Common myeloid progenitor, CD34-positive (primary cell): ENCODE measurements at regions not wholly inside any gene's neighbourhood (a gene's known extent, or its start where the extent isn't known, plus 50 kb on each side); places are given as distances from the start of the nearest gene placed in this dataset.

Experiments used
- CTCF ChIA-PET: fragments of 350-600 bp; sonication (Branson Sonifier 250); formaldehyde crosslinking; loops from one replicate; lab custom pipeline; 2021; ENCODE audit warnings: antibody characterized with exemption; lab: Charles Lee
- POLR2A ChIA-PET: fragments of 350-600 bp; sonication (Branson Sonifier 250); formaldehyde crosslinking; loops from one replicate; lab custom pipeline; 2021; ENCODE audit warnings: antibody characterized with exemption; lab: Charles Lee
- DNase-seq, 3 donors: peaks; one replicate each; pipeline versions ENCODE4 v3.0.0 to v3.0.0-alpha.2; 2013
- H3K27ac ChIP-seq, 2 experiments: 1 replicate in 1 of 2; 2 replicates in 1 of 2; pipeline ENCODE4 v1.7.0; 2013; ENCODE audit warnings: inconsistent platforms in 2 of 2, low read length in 2 of 2, mild to moderate bottlenecking in 2 of 2, low read depth in 1 of 2, moderate library complexity in 1 of 2; ENCODE audit not compliant: severe bottlenecking in 2 of 2, insufficient read depth in 1 of 2, poor library complexity in 1 of 2
- H3K27me3 ChIP-seq, 5 experiments: replicated peaks in 2 of 5; 1 replicate in 3 of 5; 2 replicates in 2 of 5; pipeline versions ENCODE4 v1.6.1 to v1.7.0; 2013; ENCODE audit warnings: low read length in 4 of 5, mild to moderate bottlenecking in 2 of 5, moderate library complexity in 2 of 5, inconsistent platforms in 1 of 5; ENCODE audit not compliant: insufficient read depth in 5 of 5, control insufficient read depth in 4 of 5
- H3K36me3 ChIP-seq, 4 experiments: 1 replicate in 2 of 4; 2 replicates in 2 of 4; pipeline versions ENCODE4 v1.6.1 to v1.7.0; 2013; ENCODE audit warnings: low read length in 3 of 4, control low read depth in 1 of 4, mild to moderate bottlenecking in 1 of 4; ENCODE audit not compliant: control insufficient read depth in 4 of 4, insufficient read depth in 4 of 4
- H3K4me1 ChIP-seq, 4 experiments: 1 replicate in 3 of 4; 2 replicates in 1 of 4; pipeline versions ENCODE4 v1.6.1 to v1.7.1; 2013; ENCODE audit warnings: low read length in 3 of 4, mild to moderate bottlenecking in 3 of 4, control low read depth in 1 of 4, inconsistent platforms in 1 of 4, moderate library complexity in 1 of 4; ENCODE audit not compliant: control insufficient read depth in 4 of 4, insufficient read depth in 4 of 4; ENCODE audit errors: control extremely low read depth in 1 of 4
- H3K4me3 ChIP-seq, 7 experiments: 1 replicate in 4 of 7; 2 replicates in 3 of 7; pipeline versions ENCODE4 v1.5.1 to v1.7.0; 2013; ENCODE audit warnings: mild to moderate bottlenecking in 7 of 7, low read length in 6 of 7, moderate library complexity in 6 of 7, inconsistent platforms in 2 of 7, low read depth in 2 of 7, control low read depth in 1 of 7; ENCODE audit not compliant: insufficient read depth in 4 of 7, control insufficient read depth in 1 of 7; ENCODE audit errors: extremely low read depth in 1 of 7
- H3K9me3 ChIP-seq, 5 experiments: 1 replicate in 4 of 5; 2 replicates in 1 of 5; pipeline versions ENCODE4 v1.6.1 to v1.7.1; 2013; ENCODE audit warnings: low read length in 4 of 5, mild to moderate bottlenecking in 2 of 5, inconsistent platforms in 1 of 5, low read depth in 1 of 5, moderate library complexity in 1 of 5; ENCODE audit not compliant: control insufficient read depth in 4 of 5, insufficient read depth in 2 of 5; ENCODE audit errors: control extremely low read depth in 1 of 5
- WGBS: methylation state at CpG from one replicate; pipeline ENCODE4 v1.1.5; 2013; ENCODE audit not compliant: insufficient coverage; 5-methylcytosine and 5-hydroxymethylcytosine counted together

DNA sequence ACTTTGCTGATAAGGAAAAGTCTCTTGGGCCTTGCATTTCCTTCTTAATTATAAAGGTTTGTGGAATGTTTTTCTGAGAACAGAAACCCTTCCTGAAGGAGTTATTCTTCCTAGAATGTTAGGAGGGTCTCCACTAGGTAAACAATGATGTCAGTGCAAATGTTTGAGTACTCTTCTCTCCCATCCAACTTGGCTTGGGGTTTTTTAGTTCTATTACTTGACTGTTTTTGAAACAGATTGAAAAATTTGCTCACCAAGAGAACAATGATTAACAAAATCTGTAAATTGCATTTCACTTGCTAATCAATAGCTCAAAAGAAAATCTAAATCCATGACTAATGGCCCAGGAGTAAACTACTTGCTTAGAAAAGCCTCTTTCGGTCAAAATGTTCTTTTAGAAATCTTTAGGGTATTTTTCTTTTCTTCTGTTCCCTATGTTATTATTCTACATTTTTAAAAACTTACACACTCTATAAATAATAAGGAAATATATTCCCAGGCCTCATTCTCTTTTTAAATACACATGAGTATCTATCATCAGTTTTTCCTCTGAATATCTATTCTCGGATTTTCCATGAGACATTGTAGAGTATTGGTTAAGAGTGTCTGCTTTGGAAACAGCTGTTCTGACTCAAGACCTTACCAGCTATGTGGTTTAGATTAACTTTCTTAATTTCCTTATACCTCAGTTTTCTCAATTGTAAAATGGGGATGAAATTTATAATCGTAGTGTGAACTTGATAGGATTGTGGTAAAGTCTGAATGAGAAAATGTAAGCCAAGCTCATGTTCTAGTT, 234.2 kb upstream of the CITED2 start:
- H3K27ac ChIP-seq = no peak overlapping the region
- peaks cover 0 to 10% (median 1%) of the 10 kb centered on the region in 4 experiments for H3K4me1 ChIP-seq
- POLR2A ChIA-PET = interaction anchor here (0.5 kb wide), 1 partner anchor 163 kb away, joined by 6 read pairs; no protein-coding TSS in a partner anchor
- CTCF ChIA-PET = interaction anchor here (3.0 kb wide), 1 partner anchor 13 kb away, joined by 10 read pairs; no protein-coding TSS in a partner anchor
- no peak for DNase-seq
- H3K36me3 ChIP-seq = no peaks in the 10 kb centered on the region
- no peaks in the 10 kb centered on the region for H3K9me3 ChIP-seq
- WGBS = no CpG with 5 or more reads among the region's 3 CpGs
- H3K27me3 ChIP-seq = no peaks in the 10 kb centered on the region
- no peak overlapping the region for H3K4me3 ChIP-seq

DNA sequence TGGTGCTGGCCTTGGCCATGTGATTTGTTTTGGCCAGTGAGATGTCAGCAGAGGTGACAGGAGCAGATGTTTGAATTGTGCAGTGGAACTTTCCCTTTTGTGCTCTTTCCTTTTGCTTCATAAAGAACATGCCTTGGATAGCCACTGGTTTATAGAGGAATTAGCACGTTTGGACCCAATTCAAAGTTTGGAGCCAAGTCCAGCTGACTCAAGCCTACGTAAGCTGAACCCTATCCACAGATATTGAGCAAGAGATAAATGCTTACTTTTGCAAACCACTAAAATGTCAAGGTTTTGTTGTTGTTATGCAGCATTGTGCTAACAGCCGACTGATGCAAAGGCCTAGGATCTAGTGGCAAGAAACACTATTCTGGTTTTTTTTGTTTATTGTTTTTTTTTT, 230.9 kb upstream of the CITED2 start:
- ChIA-PET POLR2A (no interaction called here), CTCF (no interaction called here)
- Histone ChIP-seq H3K4me3 (no peak overlapping the region), H3K27ac (no peak overlapping the region), H3K36me3 (no peaks in the 10 kb centered on the region), H3K4me1 (peaks cover 0 to 5% (median 0%) of the 10 kb centered on the region in 4 experiments), H3K27me3 (no peaks in the 10 kb centered on the region), H3K9me3 (no peaks in the 10 kb centered on the region)
- 100% methylated on average over 2 of the region's 3 CpGs for WGBS
- DNase-seq = no peak

DNA sequence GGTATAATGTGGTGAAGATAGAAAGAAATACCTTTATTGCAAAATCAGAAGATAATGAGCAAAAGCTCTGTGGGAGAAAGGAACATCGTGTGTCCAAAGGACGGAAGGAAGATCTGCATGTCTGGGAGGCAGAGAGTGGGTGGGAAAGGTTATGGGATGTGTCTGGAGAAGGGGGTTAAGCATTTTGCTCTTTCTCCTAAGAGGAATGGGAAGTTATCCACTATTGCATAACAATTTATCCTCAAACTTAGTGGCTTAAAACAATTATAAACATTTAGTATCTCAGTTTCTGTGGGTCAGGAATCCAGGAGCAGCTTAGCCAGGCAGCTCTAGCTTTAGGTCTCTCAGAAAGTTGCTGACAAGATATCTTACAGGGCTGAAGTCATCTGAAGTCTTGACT, 229.1 kb upstream of the CITED2 start:
- H3K36me3 ChIP-seq = no peaks in the 10 kb centered on the region
- peaks cover 0 to 5% (median 0%) of the 10 kb centered on the region in 4 experiments for H3K4me1 ChIP-seq
- 100% methylated on average over 1 of the region's 2 CpGs for WGBS
- no peak for DNase-seq
- ChIA-PET POLR2A (no interaction called here), CTCF (interaction anchor here (1.5 kb wide), 1 partner anchor 13 kb away, joined by 3 read pairs; no protein-coding TSS in a partner anchor)
- no peak overlapping the region for H3K4me3 ChIP-seq
- no peaks in the 10 kb centered on the region for H3K9me3 ChIP-seq
- H3K27ac ChIP-seq = no peak overlapping the region
- H3K27me3 ChIP-seq = no peaks in the 10 kb centered on the region

DNA sequence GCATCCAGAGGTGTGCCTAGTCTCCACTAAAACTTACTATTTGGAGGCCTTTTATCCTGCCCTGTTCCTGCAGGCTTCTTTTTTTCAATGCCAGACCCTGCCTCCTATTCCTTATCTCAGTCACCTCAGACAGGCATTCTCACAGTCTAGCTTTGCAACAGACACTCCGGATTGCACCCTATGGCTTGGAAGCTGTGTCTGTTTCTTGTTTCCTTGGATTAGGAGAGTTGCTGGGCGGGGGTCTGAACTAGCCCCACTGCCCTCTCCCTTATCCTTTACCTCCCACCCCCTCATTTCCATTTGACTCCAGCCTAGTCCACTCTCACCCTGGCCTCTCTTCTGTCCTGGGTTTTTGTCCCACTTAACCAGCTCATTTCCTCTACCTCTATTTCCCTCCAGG, 228.1 kb upstream of the CITED2 start:
- H3K27me3 ChIP-seq = no peaks in the 10 kb centered on the region
- no peaks in the 10 kb centered on the region for H3K36me3 ChIP-seq
- no peak overlapping the region for H3K4me3 ChIP-seq
- H3K9me3 ChIP-seq = no peaks in the 10 kb centered on the region
- WGBS = 100% methylated on average over 1 of the region's 2 CpGs
- CTCF ChIA-PET = interaction anchor here (1.5 kb wide), 1 partner anchor 9 kb away, joined by 5 read pairs; no protein-coding TSS in a partner anchor
- H3K27ac ChIP-seq = no peak overlapping the region
- POLR2A ChIA-PET = no interaction called here
- DNase-seq = no peak
- peaks cover 0 to 3% (median under 1%) of the 10 kb centered on the region in 4 experiments for H3K4me1 ChIP-seq

DNA sequence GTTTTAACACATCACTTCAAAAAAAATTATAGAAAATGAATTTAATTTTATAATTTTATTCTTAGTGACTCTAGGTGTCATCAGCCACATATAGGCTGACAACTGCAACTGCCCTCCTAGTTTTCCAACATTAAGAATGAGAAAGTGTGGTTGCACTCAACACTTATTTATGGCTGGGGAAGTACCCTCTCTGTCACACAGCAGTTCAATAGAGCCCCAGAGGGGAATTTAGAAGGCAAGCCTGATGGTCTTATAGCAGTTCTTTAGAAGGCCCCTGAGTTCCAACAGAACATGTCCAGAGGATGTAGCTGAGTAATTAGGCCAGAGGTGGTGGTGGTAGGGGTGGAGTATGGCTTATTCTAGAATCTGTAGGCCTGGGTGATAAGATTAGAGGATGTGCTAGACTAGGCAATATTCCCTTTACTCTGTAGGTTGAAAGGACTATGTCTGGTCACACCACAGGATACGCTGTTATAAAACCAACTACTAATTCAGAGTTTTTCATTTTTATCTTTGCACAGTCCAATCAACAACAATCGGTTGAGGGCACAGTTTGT, 226.5 kb upstream of the CITED2 start:
- H3K27me3 ChIP-seq = no peaks in the 10 kb centered on the region
- H3K4me3 ChIP-seq = no peak overlapping the region
- H3K27ac ChIP-seq = no peak overlapping the region
- POLR2A ChIA-PET = interaction anchor here (0.9 kb wide), 1 partner anchor 24 kb away, joined by 4 read pairs; no protein-coding TSS in a partner anchor
- no peaks in the 10 kb centered on the region for H3K9me3 ChIP-seq
- DNase-seq = peak in 2 of 3 donors; percentile 48 to 52
- H3K36me3 ChIP-seq = no peaks in the 10 kb centered on the region
- CTCF ChIA-PET = interaction anchor here (1.0 to 1.5 kb wide), 3 partner anchors 11 to 35 kb away, joined by 3 to 5 read pairs (median 3); no protein-coding TSS in a partner anchor
- H3K4me1 ChIP-seq = peaks cover 0 to 3% (median 0%) of the 10 kb centered on the region in 4 experiments
- WGBS = 100% methylated on average over 1 of the region's 2 CpGs

DNA sequence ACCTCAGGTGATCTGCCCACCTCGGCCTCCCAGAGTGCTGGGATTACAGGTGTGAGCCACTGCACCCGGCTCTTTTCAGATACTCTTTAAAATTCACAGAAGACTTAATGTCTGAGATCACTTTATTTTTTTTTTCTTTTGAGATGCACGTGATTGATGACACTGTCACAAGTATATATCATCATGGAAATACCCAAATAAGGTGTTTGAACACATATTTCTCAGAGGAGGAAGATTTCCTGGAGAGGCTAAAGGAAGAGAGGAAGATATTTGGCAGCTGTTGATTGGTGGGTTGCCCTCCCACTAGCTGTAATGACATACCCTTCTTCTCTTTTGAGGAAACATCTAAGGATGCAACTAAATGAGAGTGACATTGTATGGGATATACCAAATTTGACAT, 225.9 kb upstream of the CITED2 start:
- H3K36me3 ChIP-seq = no peaks in the 10 kb centered on the region
- H3K27me3 ChIP-seq = no peaks in the 10 kb centered on the region
- no peaks in the 10 kb centered on the region for H3K9me3 ChIP-seq
- POLR2A ChIA-PET = no interaction called here
- DNase-seq = no peak
- no CpG with 5 or more reads among the region's 3 CpGs for WGBS
- CTCF ChIA-PET = no interaction called here
- peaks cover 0 to 4% (median 4%) of the 10 kb centered on the region in 4 experiments for H3K4me1 ChIP-seq
- H3K4me3 ChIP-seq = no peak overlapping the region
- no peak overlapping the region for H3K27ac ChIP-seq
